ENCODE measurements at regions not wholly inside any gene's neighbourhood (a gene's known extent, or its start where the extent isn't known, plus 50 kb on each side); places are given as distances from the start of the nearest gene placed in this dataset.

GRCh38 chr1:60527567-60527966 is 454.0 kb upstream of the C1orf87 start:
- Mint-ChIP-seq H3K36me3 (no peaks in the 10 kb centered on the region), H3K27me3 (ENCODE audit: low read depth) (no peaks in the 10 kb centered on the region), H3K27ac (no peak overlapping the region), H3K4me1 (no peaks in the 10 kb centered on the region), H3K9me3 (peaks cover 2% of the 10 kb centered on the region; the same call in 1 of the 2 replicates), H3K4me3 (no peak overlapping the region)
- POLR2A ChIA-PET = no interaction called here
- DNase-seq (ENCODE audit: low spot score) = no peak
- ATAC-seq = no peak
- no peak for TF ChIP-seq ATF2 (CRISPR knock-in tag; IDR thresholded peaks at IDR 0.05; ENCODE audit: borderline replicate concordance, low read depth)
- TF ChIP-seq ZNF425 (CRISPR knock-in tag; conservative IDR thresholded peaks at IDR 0.05) = no peak
- no peak for TF ChIP-seq STAT6 (CRISPR knock-in tag; conservative IDR thresholded peaks at IDR 0.05; ENCODE audit: low read depth)
- TF ChIP-seq NR1H2 (CRISPR knock-in tag; IDR thresholded peaks at IDR 0.05) = no peak
- no peak for TF ChIP-seq ARID4B (CRISPR knock-in tag; IDR thresholded peaks at IDR 0.05; ENCODE audit: borderline replicate concordance)
- TF ChIP-seq JUN (CRISPR knock-in tag; IDR thresholded peaks at IDR 0.05) = no peak
- no peak for TF ChIP-seq FOXP1 (CRISPR knock-in tag; IDR thresholded peaks at IDR 0.05; ENCODE audit: borderline replicate concordance)
- no peak for TF ChIP-seq AR (CRISPR knock-in tag; IDR thresholded peaks at IDR 0.05)
- TF ChIP-seq ZNF281 (CRISPR knock-in tag; IDR thresholded peaks at IDR 0.05) = no peak
- no peak for TF ChIP-seq TP53 (CRISPR knock-in tag; IDR thresholded peaks at IDR 0.05)
- TF ChIP-seq ATF3 (CRISPR knock-in tag; conservative IDR thresholded peaks at IDR 0.05) = no peak
- no peak for TF ChIP-seq ZSCAN18 (CRISPR knock-in tag; IDR thresholded peaks at IDR 0.05)
- TF ChIP-seq RORB (CRISPR knock-in tag; IDR thresholded peaks at IDR 0.05) = no peak
- CTCF ChIA-PET = interaction anchor here (0.6 kb wide), 1 partner anchor 246 kb away, joined by 4 read pairs; no protein-coding TSS in a partner anchor
